KG1 (cell line): ENCODE measurements at regions not wholly inside any gene's neighbourhood (a gene's known extent, or its start where the extent isn't known, plus 50 kb on each side); places are given as distances from the start of the nearest gene placed in this dataset.
"Not testable (repeated sequence)": the region's sequence is repeated elsewhere in the genome, so short reads cannot be mapped to it uniquely, and the experiment has no call there.

Experiments
- DNase-seq: peaks from one replicate; lab custom pipeline; 2025; lab: John Stamatoyannopoulos, UW

DNA sequence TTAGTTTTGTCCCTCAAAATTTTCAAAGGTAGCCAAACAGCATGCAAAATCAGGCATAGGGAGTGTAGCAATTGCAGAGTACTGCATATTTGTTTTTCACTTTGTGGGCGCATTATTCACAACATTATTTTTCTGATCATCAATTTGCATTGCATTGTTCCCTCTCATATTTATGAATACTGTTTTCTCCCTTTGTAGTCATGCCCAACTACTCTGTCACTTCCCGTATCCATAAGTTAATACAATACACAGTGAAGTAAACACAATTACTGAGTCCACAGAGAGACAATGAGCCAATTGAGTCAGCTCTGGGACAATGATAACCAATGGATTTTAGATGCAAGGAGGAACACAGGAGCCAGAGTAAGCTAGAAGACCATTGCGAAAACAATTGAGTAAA, 944.0 kb upstream of the ADGRL4 start:
- no peak for DNase-seq

DNA sequence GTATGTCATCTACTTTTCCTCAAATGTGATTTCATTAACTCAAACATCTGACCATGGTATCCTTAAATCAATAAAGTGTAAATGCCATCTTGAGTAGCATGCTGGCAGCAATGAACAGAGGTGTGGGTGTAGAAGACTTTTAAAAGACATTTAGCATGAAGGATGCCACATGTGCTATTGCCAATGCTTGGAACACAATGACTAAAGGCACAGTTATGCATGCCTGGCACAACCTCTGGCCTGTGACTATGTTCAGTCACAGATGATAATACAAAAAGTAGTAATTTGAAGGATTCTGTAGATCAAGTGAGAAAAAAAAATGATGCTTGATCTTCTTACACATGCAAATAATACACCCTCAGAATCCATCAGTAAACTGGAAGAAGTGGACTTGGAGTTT, 938.9 kb upstream of the ADGRL4 start:
- no peak for DNase-seq

DNA sequence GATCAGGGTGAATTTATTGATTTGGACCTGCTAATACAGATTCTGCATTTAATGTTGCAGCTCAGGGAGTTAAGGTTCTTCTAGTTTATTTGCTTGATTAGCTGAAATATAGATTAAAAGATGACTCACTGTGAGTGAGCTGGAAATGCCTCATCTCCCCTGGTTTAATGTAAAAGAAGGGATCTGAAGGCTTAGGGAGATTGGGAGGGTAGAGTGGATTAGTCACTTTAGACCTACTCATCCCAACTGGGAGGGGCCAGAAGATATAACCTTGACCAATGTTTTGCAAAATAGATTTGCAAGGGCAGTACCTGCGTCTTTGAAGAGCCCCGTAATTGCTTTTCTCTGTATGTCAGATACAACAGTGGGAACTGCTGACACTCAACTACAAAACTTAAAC, 922.8 kb upstream of the ADGRL4 start:
- no peak for DNase-seq

DNA sequence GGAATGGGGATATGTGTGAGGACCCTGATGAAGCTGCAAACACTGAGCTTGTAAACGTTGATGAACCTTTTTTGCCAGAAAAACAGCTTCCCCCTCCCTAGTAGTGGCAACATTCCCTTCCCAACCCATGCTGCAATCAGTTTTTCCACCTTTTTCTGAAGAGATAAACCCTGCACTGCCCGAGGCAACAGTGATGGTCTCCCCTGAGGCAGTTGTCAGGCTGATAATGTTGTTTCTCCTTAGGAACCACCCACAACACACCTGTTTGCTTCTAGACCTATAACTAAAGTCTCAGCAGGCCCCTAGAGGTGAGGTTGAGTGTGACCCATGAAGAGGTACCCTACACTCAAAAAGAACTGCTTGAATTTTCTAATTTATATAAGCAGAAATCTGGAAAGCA, 922.4 kb upstream of the ADGRL4 start:
- DNase-seq = no peak

DNA sequence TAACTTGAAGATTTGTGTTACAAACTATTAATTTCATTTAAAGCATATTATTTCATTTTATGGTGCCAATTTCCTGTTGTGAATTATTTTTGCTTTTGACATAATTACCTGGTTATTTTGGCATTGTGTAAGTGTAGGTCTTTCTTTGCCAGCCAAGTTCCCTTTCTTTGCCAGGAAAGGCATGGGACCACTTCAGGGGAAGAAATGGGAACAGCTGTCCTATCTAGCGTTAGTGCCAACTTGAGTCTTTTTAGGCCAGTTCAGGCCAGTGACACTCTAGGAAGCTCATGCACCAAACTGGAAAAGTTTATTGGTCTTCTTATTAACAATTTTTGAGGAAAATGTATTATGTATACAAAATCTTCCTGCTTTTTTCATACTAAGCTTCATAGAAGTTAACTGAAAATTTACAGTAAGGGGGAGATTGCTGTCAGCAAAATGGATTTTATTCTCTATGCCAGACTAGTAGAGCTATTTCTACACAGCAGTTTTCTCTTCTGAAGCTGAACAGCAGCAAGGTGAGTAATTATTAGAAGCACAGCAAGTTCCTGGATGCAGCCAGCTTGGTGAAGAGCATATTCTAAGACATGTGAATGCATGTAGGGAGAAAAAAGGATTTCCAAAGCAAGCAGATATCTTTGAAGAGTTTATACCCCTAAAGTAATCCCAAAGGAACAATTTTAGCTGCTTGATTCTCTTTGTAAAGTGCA, 914.6 kb upstream of the ADGRL4 start:
- DNase-seq = no peak

DNA sequence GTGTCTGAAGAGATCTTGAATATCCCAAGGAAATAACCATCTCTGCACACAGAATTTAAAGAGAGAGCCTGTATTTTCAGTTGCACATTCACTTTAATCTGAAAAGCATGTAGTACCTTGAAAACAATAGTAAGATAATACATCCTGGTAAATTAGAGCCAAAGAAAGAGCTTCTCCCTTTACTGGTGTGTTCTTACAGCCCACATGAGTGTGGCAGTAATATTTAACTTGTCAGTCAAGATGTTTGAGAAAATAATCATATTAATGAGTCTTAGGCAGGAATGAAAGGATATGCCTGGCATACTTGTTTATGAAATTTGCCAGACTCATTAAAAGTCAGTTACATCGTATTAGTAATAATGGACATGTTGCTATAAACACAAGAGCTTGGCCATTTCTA, 908.4 kb upstream of the ADGRL4 start:
- no peak for DNase-seq

DNA sequence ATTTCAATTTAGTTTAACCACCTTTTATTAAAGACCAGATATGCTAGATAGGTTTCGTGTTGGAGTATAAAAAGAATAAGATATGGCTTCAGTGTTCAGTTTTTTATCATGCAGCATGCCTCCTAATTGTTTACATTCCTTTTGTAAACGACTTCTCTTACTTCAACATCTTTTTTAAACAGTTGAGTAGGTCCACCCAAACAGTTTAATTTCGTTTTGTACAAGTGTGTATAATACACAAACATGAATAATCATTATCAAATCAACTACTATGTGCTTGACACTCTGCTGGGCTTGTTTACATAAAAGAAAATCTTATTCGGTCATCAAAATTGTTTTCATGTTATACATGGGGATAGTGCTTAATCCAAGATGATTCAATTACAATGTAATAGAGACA, 906.3 kb upstream of the ADGRL4 start:
- no peak for DNase-seq

DNA sequence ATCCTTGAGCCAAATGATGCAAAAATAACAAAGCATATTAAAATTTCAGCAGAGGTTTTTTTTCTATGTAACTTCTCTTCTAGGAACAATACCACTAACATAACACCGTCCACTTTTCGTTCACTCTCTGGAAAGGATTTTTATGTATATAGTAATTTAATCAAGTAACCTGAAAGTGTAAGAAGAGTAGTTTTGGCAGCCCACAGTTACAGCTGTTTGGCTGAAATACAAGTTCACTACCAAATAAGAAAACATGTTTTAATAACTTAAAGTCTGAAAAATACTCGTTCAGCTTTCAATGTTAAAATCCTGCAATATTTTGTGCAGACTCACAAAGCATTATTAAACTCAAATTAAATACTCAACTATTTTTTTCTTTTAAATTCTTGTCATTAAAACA, 896.8 kb upstream of the ADGRL4 start:
- DNase-seq = no peak

DNA sequence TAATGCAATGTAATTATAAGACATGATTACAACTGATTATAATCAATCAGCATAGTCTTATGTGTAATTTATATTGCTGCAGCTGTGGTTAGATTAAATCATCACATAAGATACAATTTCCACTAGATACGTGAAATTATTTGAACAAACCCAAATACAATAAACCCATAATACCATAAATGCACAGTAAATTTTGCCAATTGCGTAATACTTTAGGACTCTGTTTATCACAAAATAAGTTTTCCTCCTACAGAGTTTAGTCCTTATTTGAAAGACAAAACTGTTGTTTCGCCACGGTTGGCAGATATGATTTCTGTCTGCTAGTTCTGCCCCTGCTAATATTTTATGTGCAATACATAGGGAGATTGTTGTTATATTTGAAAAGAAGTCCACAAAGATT, 895.9 kb upstream of the ADGRL4 start:
- no peak for DNase-seq

DNA sequence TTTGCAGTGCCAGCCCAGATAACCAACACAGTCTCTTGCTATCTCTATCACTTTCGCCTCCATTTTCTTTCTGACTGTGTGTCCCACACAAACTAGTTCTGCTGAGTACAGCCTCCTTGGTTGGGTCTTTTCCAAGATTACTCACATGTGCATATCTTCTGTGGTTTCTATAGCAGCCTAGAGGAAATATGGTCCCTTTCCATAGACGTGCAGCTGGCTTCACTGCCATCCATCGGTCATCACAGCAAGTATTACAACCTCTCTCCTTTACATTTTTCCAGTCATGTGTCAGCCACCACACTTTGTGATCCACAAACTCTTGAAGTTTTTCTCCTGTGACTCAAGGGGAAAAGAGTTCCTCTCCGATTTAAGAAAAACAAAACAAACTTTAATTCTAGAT, 893.4 kb upstream of the ADGRL4 start:
- no peak for DNase-seq

DNA sequence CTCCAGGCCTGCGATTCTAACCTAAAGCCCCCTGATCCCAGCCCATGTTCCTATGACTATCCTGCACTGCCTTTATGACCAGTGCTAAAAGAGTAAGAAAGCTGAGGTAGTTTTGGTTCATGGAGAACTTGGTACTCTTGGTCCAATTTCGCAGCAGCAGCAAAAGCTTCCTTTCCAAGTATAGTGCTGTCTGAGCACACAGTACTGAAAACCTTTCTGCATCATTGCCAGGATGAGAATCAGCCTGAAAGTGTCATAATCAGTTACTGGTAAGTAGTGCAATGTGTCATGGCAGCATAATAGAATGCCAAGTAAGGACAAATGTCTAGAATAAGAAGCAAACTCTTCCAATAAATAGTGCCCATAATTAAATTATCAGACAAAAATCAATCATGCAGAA, 889.6 kb upstream of the ADGRL4 start:
- DNase-seq = no peak

DNA sequence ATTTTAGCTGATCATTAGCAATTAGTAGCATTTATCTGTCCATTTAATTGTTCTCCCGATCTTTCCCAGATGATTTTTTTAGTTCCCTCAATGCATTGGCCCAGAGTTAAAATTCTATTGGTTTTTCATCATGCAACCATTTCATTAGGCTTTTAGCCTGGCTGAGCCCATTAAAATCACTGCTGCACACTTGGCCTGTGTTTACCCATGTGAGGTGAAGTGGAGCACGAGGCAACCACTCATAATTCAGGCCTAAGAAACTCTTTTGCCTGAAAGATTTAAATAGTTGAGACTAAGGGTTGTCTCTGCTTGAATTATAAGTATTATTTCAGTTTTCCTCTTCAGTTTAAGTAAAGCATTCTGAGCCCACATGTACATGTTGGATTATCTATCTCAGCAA, 889.0 kb upstream of the ADGRL4 start:
- DNase-seq = no peak

DNA sequence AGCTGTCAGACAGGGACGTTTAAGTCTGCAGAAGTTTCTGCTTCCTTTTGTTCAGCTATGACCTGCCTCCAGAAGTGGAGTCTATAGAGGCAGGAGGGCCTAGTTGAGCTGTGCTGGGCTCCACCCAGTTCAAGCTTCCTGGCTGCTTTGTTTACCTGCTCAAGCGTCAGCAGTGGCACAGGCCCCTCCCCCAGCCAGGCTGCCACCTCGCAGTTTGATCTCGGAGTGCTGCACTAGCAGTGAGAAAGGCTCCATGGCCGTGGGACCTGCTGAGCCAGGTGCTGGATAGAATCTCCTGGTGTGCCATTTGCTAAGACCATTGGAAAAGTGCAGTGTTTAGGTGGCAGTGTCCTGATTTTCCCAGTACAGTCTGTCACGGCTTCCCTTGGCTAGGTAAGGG, 887.6 kb upstream of the ADGRL4 start:
- DNase-seq = not testable (repeated sequence)

DNA sequence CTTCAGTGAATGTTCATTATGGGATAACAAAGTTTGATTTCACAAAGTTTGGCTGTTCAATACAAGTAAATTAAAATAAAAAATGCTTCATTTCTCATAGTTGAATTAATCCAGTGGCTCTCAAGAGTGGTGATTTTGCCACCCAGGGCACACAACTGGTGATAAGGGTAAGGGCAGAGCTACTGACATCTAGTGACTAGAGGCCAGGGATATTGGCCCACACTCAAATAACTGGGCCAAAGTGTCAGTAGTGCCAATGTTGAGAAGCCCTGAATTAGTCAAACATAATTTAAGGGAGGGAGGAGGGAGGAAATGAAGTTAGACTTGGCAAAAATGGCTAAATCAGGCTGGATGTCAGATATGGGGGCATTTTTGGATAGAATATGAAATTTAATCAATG, 880.5 kb upstream of the ADGRL4 start:
- DNase-seq = no peak

DNA sequence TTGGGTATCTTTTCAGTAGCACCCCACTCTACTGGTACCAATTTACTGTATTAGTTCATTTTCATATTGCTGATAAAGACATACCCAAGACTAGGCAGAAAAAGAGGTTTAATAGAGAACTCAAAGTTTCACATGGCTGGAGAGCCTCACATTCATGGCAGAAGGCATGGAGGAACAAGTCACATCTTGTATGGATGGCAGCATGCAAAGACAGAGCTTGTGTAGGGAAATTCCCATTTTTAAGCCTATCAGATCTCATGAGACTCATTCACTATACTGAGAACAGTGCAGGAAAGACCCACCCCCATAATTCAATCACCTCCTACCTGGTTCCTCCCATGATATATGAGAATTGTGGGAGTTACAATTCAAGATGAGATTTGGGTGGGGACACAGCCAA, 878.6 kb upstream of the ADGRL4 start:
- DNase-seq = no peak

DNA sequence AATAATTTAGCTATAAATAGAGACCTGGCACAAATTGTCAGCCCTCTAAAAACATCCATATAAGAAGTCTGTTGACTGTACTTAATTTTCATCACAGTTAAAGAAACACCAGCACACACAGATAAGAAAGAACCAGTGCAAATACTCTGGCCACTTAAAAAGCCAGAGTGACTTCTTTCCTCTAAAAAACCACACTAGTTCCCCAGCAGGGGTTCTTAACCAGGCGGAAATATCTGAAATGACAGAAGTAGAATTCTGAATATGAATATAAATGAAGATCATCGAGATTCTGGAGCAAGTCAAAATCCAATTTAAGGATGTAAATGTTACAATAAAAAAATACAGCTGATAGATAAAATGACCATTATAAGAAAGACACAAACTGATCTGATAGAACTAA, 870.6 kb upstream of the ADGRL4 start:
- no peak for DNase-seq

DNA sequence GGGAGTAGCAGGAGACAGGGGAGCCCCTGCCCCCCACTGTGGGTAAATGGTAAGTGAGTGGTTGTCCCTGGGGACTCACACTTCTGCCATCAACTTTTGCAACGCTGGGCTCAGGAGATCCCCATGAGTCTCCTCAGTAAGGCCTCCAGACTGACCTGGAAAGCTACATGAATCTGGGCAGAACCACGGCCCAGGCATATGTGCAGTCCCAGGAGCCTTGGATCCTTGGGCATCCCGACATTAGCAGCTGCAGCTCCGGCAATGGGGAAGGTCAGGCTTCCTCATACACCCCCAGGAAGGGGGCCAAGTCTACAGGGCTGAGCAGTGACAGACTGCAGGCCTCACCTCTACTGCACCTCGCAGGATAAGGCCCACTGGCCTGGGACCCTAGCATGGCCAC, 868.7 kb upstream of the ADGRL4 start:
- DNase-seq = no peak

DNA sequence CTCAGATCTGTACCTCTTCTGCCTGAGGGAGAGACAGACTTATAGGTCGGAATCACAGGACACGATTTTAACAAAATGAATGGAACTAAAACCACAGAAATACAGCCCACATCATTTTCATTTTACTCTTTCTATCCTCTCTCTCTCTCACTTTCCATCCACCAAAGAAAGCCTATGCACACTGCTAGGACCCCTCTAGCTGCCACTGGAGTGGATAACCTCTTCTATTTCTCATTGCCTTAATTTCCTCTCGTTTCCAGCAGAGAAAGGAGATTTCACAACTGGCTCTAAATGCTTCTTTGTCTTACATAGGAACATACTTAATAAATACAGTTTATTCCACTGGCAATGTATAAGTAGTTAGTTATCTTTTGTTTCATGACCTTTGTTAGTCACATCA, 867.8 kb upstream of the ADGRL4 start:
- DNase-seq = no peak

DNA sequence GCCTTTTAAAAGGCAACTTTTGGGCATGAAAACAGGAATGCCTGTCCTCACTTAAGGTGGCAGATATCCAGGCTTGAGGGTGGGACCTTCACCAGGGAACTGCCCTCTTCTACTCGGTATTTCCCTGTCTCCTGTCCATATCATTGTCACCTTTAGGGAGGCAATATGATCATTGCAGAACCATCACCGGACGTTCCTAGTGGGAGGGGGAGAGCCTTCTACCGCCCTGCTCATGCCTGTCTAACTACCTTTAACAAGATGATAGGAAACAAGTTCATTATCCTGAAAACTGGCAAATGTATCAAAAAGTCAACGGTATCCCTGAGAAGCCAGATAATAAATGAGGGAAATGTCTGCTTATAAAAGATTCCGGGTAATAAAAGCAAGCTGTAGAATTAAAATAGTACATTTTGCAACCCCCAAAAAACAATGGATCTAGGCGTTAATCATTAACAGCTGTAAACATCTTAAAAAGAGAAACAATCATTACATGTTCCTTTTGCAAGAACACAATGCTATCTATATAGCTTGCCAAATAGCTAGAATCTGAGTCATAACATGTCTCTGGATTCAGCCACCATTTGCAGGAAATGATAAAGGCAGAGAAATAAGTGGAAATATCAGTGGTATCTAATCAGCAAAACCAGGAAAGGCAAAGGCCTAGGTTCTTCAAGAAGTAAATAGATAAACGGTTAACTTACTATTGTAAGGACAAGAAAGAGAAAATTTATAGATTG, 852.9 kb upstream of the ADGRL4 start:
- DNase-seq = no peak

DNA sequence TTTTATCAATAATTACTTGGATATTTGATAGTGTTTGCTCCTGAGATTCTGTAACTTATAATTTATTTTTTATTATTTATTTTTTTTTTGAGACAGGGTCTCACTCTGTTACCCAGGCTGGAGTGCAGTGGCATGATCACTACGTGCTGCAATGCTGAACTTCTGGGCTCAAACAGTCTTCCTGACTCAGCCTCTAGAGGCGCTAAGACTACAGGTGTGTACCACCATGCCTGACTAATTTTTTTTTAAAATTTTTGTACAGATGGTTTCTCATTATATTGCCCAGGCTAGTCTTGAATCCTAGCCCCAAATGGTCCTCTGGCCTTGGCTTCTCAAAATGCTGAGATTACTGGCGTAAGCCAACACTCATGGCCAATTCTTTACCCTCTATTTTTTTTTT, 845.5 kb upstream of the ADGRL4 start:
- no peak for DNase-seq

DNA sequence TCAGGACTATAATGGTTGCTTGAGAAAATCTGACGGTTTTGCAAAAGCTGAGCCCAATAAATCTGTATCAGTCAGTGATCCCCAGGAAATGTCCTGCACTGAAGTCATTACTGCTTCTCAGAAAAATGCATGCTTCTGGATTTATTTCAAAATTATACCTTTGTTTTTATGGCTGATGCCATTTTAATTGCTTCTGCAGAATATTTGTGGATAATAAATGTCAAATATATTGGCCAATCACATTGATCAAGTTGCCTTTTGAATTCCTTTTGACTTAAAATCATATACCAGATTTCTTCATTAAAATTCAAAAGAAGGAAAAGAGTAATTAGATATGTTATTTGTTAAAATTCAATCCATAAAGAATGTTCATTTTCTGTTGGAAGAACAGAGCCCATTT, 842.9 kb upstream of the ADGRL4 start:
- DNase-seq = no peak

DNA sequence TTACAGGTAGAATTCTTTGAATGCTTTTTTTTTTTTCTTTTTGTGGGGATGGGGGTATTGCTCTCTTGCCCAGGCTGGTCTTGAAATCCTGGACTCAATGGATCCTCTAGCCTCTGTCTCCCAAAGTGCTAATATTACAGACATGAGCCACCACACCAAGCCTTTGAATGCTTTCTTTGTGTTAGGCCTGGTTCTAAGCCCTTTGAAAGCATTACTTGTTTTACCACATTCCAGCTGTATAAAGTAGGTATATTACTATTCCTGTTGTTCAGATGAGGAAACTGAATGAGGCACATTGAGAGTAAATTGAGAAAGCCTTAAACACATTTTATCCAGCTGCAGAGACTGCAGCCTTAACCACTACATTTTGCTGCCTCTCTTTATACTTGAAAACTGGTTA, 841.8 kb upstream of the ADGRL4 start:
- no peak for DNase-seq

DNA sequence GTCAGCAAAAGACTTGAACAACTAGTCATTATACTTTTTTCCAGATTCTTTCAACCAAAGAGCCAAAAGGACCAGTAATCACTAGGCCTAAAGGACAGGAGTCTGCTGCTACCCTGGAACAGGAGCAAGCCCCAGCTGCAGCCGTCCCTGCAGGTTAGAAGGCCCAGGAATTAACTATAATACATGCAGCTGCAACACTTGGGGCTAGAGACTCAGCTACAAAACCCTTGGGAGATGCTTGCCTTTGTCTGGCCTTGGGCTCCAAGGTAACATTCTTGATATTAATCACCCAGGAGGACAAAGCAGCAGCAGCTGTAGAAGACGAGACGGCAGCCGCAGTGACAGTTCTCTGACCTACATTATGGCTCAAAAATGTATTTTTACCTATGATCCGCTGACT, 841.2 kb upstream of the ADGRL4 start:
- DNase-seq = no peak

DNA sequence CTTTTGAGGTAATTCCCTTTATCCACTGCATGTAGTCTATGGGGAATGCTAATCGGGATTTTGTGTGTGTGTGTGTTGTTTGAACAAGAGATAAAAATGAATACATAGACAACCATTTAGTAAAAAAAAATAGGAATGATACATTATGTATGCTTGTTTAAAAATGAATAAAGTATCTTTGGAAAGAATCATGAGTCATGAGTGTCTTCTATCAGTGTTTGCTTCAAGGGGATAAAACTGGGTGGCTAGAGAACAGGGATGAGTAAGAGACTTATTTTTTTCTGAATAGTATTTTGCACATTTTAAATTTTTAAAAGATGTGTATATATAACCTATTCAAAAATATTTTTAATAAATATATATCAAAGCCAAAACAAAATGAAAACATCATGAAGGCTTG, 839.4 kb upstream of the ADGRL4 start:
- DNase-seq = no peak
